CD8-positive, alpha-beta memory T cell (primary cell): ENCODE measurements at regions not wholly inside any gene's neighbourhood (a gene's known extent, or its start where the extent isn't known, plus 50 kb on each side); places are given as distances from the start of the nearest gene placed in this dataset.

Source experiments
- CTCF ChIA-PET: fragments of 350-600 bp; sonication (Branson Sonifier 250); formaldehyde crosslinking; loops from one replicate; lab custom pipeline; 2021; ENCODE audit warnings: antibody characterized with exemption; lab: Charles Lee
- POLR2A ChIA-PET: fragments of 350-600 bp; sonication (Branson Sonifier 250); formaldehyde crosslinking; loops from one replicate; lab custom pipeline; 2021; ENCODE audit warnings: antibody characterized with exemption; lab: Charles Lee
- DNase-seq, 5 donors: peaks; one replicate each; pipeline versions ENCODE4 v3.0.0 to v3.0.0-alpha.2; 2020 to 2022; ENCODE audit warnings: mixed read lengths in 1 of 5
- H3K27ac ChIP-seq: one replicate; pipeline ENCODE4 v1.7.0; 2013; ENCODE audit warnings: low read depth, mild to moderate bottlenecking, low read length, moderate library complexity
- H3K27me3 ChIP-seq: 2 replicates; pipeline ENCODE4 v1.7.0; 2013; ENCODE audit warnings: low read length, mild to moderate bottlenecking; ENCODE audit not compliant: insufficient read depth, poor library complexity, severe bottlenecking
- H3K36me3 ChIP-seq: 2 replicates; pipeline ENCODE4 v1.7.0; 2013; ENCODE audit warnings: mild to moderate bottlenecking, low read length, moderate library complexity; ENCODE audit not compliant: insufficient read depth
- H3K4me1 ChIP-seq: 2 replicates; pipeline ENCODE4 v1.7.0; 2013; ENCODE audit warnings: mild to moderate bottlenecking, low read length, moderate library complexity; ENCODE audit not compliant: insufficient read depth
- H3K4me3 ChIP-seq: 2 replicates; pipeline ENCODE4 v1.7.0; 2013; ENCODE audit warnings: mild to moderate bottlenecking, low read length
- H3K9me3 ChIP-seq: 2 replicates; pipeline ENCODE4 v1.7.0; 2013; ENCODE audit warnings: mild to moderate bottlenecking, low read length
- H3K27ac Mint-ChIP-seq, 8 donors: one replicate each; pipeline ENCODE4 v1.8.0; 2020 to 2021; ENCODE audit warnings: mixed read lengths in 8 of 8, mild to moderate bottlenecking in 6 of 8, inconsistent platforms in 3 of 8, moderate library complexity in 3 of 8
- H3K27me3 Mint-ChIP-seq, 2 donors: one replicate each; pipeline ENCODE4 v1.8.0; 2020 to 2021; ENCODE audit warnings: mixed read lengths in 2 of 2, mild to moderate bottlenecking in 1 of 2, moderate library complexity in 1 of 2
- H3K36me3 Mint-ChIP-seq, 3 donors: one replicate each; pipeline ENCODE4 v1.8.0; 2020 to 2021; ENCODE audit warnings: mixed read lengths in 3 of 3, inconsistent platforms in 1 of 3, mild to moderate bottlenecking in 1 of 3
- H3K4me1 Mint-ChIP-seq, 3 donors: one replicate each; pipeline ENCODE4 v1.8.0; 2020 to 2021; ENCODE audit warnings: mixed read lengths in 3 of 3, inconsistent platforms in 1 of 3, mild to moderate bottlenecking in 1 of 3
- H3K4me3 Mint-ChIP-seq, 7 donors: one replicate each; pipeline ENCODE4 v1.8.0; 2020 to 2021; ENCODE audit warnings: mixed read lengths in 7 of 7, mild to moderate bottlenecking in 6 of 7, moderate library complexity in 4 of 7, inconsistent platforms in 2 of 7
- H3K9me3 Mint-ChIP-seq, 5 donors: one replicate each; pipeline ENCODE4 v1.8.0; 2020 to 2022; ENCODE audit warnings: mixed read lengths in 5 of 5, mild to moderate bottlenecking in 3 of 5, moderate library complexity in 2 of 5, inconsistent platforms in 1 of 5

GRCh38 chr10:1858547-1858946 is 121.2 kb upstream of the ADARB2 start:
- Histone ChIP-seq H3K27ac (no peak overlapping the region), H3K9me3 (no peaks in the 10 kb centered on the region), H3K4me3 (no peak overlapping the region), H3K4me1 (no peaks in the 10 kb centered on the region), H3K36me3 (no peaks in the 10 kb centered on the region), H3K27me3 (no peaks in the 10 kb centered on the region)
- Mint-ChIP-seq H3K27me3 (no peaks in the 10 kb centered on the region), H3K4me1 (no peaks in the 10 kb centered on the region), H3K9me3 (peaks cover 0 to 2% (median 2%) of the 10 kb centered on the region in 5 donors), H3K36me3 (no peaks in the 10 kb centered on the region), H3K4me3 (no peak overlapping the region), H3K27ac (no peak overlapping the region)
- ChIA-PET CTCF (no interaction called here), POLR2A (no interaction called here)
- DNase-seq = no peak

- H3K4me1 ChIP-seq = no peaks in the 10 kb centered on the region
- Mint-ChIP-seq H3K4me1 (no peaks in the 10 kb centered on the region), H3K4me3 (no peak overlapping the region), H3K9me3 (no peaks in the 10 kb centered on the region), H3K27ac (no peak overlapping the region), H3K27me3 (no peaks in the 10 kb centered on the region), H3K36me3 (no peaks in the 10 kb centered on the region)
- no peak overlapping the region for H3K4me3 ChIP-seq
- H3K36me3 ChIP-seq = no peaks in the 10 kb centered on the region
- DNase-seq = no peak
- H3K27me3 ChIP-seq = no peaks in the 10 kb centered on the region
- H3K27ac ChIP-seq = no peak overlapping the region
- H3K9me3 ChIP-seq = no peaks in the 10 kb centered on the region
- ChIA-PET CTCF (no interaction called here), POLR2A (no interaction called here)
Measured at GRCh38 chr10:1858048-1858447, 120.7 kb upstream of the ADARB2 start.

GRCh38 chr10:1855911-1856310 is 118.6 kb upstream of the ADARB2 start:
- Mint-ChIP-seq H3K4me3 (no peak overlapping the region), H3K36me3 (peaks cover 0 to under 1% (median 0%) of the 10 kb centered on the region in 3 donors), H3K27ac (peak overlapping the region in 1 of 8 donors; percentile 86), H3K9me3 (peaks cover 0 to 4% (median under 1%) of the 10 kb centered on the region in 5 donors), H3K4me1 (no peaks in the 10 kb centered on the region), H3K27me3 (no peaks in the 10 kb centered on the region)
- Histone ChIP-seq H3K27ac (no peak overlapping the region), H3K9me3 (no peaks in the 10 kb centered on the region), H3K4me1 (no peaks in the 10 kb centered on the region), H3K4me3 (no peak overlapping the region), H3K36me3 (no peaks in the 10 kb centered on the region), H3K27me3 (no peaks in the 10 kb centered on the region)
- ChIA-PET POLR2A (no interaction called here), CTCF (no interaction called here)
- DNase-seq = no peak

- CTCF ChIA-PET = no interaction called here
- Mint-ChIP-seq H3K4me1 (no peaks in the 10 kb centered on the region), H3K9me3 (peaks cover 0 to 11% (median 6%) of the 10 kb centered on the region in 5 donors), H3K36me3 (peaks cover 0 to 4% (median 0%) of the 10 kb centered on the region in 3 donors), H3K4me3 (no peak overlapping the region), H3K27me3 (no peaks in the 10 kb centered on the region), H3K27ac (no peak overlapping the region)
- H3K27me3 ChIP-seq = no peaks in the 10 kb centered on the region
- no peak for DNase-seq
- no peaks in the 10 kb centered on the region for H3K4me1 ChIP-seq
- H3K4me3 ChIP-seq = no peak overlapping the region
- POLR2A ChIA-PET = no interaction called here
- H3K9me3 ChIP-seq = no peaks in the 10 kb centered on the region
- no peak overlapping the region for H3K27ac ChIP-seq
- H3K36me3 ChIP-seq = no peaks in the 10 kb centered on the region
Measured at GRCh38 chr10:1854271-1854670, 116.9 kb upstream of the ADARB2 start.

GRCh38 chr10:1853801-1854200 is 116.5 kb upstream of the ADARB2 start:
- no peaks in the 10 kb centered on the region for H3K4me1 ChIP-seq
- Mint-ChIP-seq H3K4me3 (no peak overlapping the region), H3K27ac (no peak overlapping the region), H3K27me3 (no peaks in the 10 kb centered on the region), H3K4me1 (no peaks in the 10 kb centered on the region), H3K36me3 (peaks cover 0 to 4% (median 0%) of the 10 kb centered on the region in 3 donors), H3K9me3 (peaks cover 0 to 11% (median 6%) of the 10 kb centered on the region in 5 donors)
- no peaks in the 10 kb centered on the region for H3K36me3 ChIP-seq
- ChIA-PET CTCF (no interaction called here), POLR2A (no interaction called here)
- DNase-seq = no peak
- H3K4me3 ChIP-seq = no peak overlapping the region
- H3K27ac ChIP-seq = no peak overlapping the region
- no peaks in the 10 kb centered on the region for H3K9me3 ChIP-seq
- no peaks in the 10 kb centered on the region for H3K27me3 ChIP-seq

- no peaks in the 10 kb centered on the region for H3K4me1 Mint-ChIP-seq
- H3K9me3 Mint-ChIP-seq = peaks cover 0 to 11% (median 6%) of the 10 kb centered on the region in 5 donors
- no peaks in the 10 kb centered on the region for H3K36me3 ChIP-seq
- ChIA-PET POLR2A (no interaction called here), CTCF (no interaction called here)
- no peak overlapping the region for H3K4me3 ChIP-seq
- no peak for DNase-seq
- no peaks in the 10 kb centered on the region for H3K4me1 ChIP-seq
- no peaks in the 10 kb centered on the region for H3K27me3 Mint-ChIP-seq
- peaks cover 0 to 4% (median 0%) of the 10 kb centered on the region in 3 donors for H3K36me3 Mint-ChIP-seq
- H3K27ac ChIP-seq = no peak overlapping the region
- H3K27ac Mint-ChIP-seq = no peak overlapping the region
- no peaks in the 10 kb centered on the region for H3K9me3 ChIP-seq
- no peaks in the 10 kb centered on the region for H3K27me3 ChIP-seq
- H3K4me3 Mint-ChIP-seq = no peak overlapping the region
Measured at GRCh38 chr10:1852841-1853240, 115.5 kb upstream of the ADARB2 start.

GRCh38 chr10:1851762-1852161 is 114.4 kb upstream of the ADARB2 start:
- CTCF ChIA-PET = no interaction called here
- Histone ChIP-seq H3K9me3 (no peaks in the 10 kb centered on the region), H3K4me1 (no peaks in the 10 kb centered on the region), H3K4me3 (no peak overlapping the region), H3K27ac (no peak overlapping the region), H3K27me3 (no peaks in the 10 kb centered on the region), H3K36me3 (no peaks in the 10 kb centered on the region)
- H3K27ac Mint-ChIP-seq = no peak overlapping the region
- peaks cover 0 to 11% (median 6%) of the 10 kb centered on the region in 5 donors for H3K9me3 Mint-ChIP-seq
- no peak for DNase-seq
- H3K36me3 Mint-ChIP-seq = peaks cover 0 to 4% (median 0%) of the 10 kb centered on the region in 3 donors
- H3K27me3 Mint-ChIP-seq = no peaks in the 10 kb centered on the region
- no peaks in the 10 kb centered on the region for H3K4me1 Mint-ChIP-seq
- POLR2A ChIA-PET = no interaction called here
- no peak overlapping the region for H3K4me3 Mint-ChIP-seq

- H3K36me3 Mint-ChIP-seq = peaks cover 0 to 4% (median 0%) of the 10 kb centered on the region in 3 donors
- DNase-seq = no peak
Measured at GRCh38 chr10:1850971-1851527, 113.7 kb upstream of the ADARB2 start.

More at GRCh38 chr10:1850971-1851527, 113.7 kb upstream of the ADARB2 start:
- Mint-ChIP-seq H3K9me3 (peaks cover 0 to 11% (median 6%) of the 10 kb centered on the region in 5 donors), H3K27me3 (no peaks in the 10 kb centered on the region), H3K4me1 (no peaks in the 10 kb centered on the region), H3K4me3 (no peak overlapping the region), H3K27ac (no peak overlapping the region)
- POLR2A ChIA-PET = no interaction called here
- H3K4me3 ChIP-seq = no peak overlapping the region
- no peaks in the 10 kb centered on the region for H3K4me1 ChIP-seq
- no peaks in the 10 kb centered on the region for H3K27me3 ChIP-seq
- H3K9me3 ChIP-seq = no peaks in the 10 kb centered on the region
- CTCF ChIA-PET = no interaction called here
- no peak overlapping the region for H3K27ac ChIP-seq
- no peaks in the 10 kb centered on the region for H3K36me3 ChIP-seq
